Erythroblast (primary cell): ENCODE measurements at regions not wholly inside any gene's neighbourhood (a gene's known extent, or its start where the extent isn't known, plus 50 kb on each side); places are given as distances from the start of the nearest gene placed in this dataset.

Experiments used
- GATA1 ChIP-seq: IDR thresholded peaks from 2 replicates; pipeline ENCODE4 v1.6.1; 2011; ENCODE audit warnings: low read depth, mild to moderate bottlenecking, control low read depth, low read length, moderate library complexity
- POLR2A ChIP-seq: IDR thresholded peaks from 2 replicates; pipeline ENCODE4 v1.6.1; 2011; ENCODE audit warnings: mild to moderate bottlenecking, low read length

GRCh38 chr13:59119475-59119874, 1044.3 kb downstream of the DIAPH3 start:
- TF ChIP-seq POLR2A (no peak), GATA1 (no peak)
